ENCODE measurements at regions not wholly inside any gene's neighbourhood (a gene's known extent, or its start where the extent isn't known, plus 50 kb on each side); places are given as distances from the start of the nearest gene placed in this dataset.

DNA sequence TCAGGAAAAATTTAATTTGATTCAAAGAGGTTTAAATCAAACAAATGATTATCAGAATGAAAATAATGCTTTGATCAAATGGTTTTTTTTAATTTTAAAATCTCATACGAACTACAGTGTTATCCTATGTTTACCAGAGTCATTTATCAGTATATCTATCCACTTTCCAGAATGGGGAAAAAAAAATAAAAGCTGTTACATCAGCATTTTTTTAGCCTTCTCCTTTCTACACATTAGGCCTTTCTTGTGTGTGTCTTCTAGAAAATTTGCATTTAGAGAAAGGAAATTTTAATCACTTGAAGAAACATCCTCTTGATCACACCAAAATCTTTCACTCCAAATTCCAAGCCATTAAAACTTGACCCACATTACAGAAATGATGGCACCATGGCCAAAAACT is 608.9 kb upstream of the ID2 start:
- TF ChIP-seq KLF16 (tag by site-specific recombination; IDR thresholded peaks at IDR 0.05) (no peak), HOXA7 (CRISPR knock-in tag; IDR thresholded peaks at IDR 0.05; ENCODE audit: borderline replicate concordance) (no peak), MZF1 (tag by site-specific recombination; IDR thresholded peaks at IDR 0.05; ENCODE audit: borderline replicate concordance) (no peak), MYNN (tag by site-specific recombination; IDR thresholded peaks at IDR 0.05; ENCODE audit: borderline replicate concordance) (no peak), ZNF324 (tag by site-specific recombination; IDR thresholded peaks at IDR 0.05) (no peak), ZBTB1 (tag by site-specific recombination; IDR thresholded peaks at IDR 0.05) (no peak), ZNF426 (tag by site-specific recombination; IDR thresholded peaks at IDR 0.05) (no peak), KLF1 (tag by site-specific recombination; IDR thresholded peaks at IDR 0.05) (no peak), PRDM1 (tag by site-specific recombination; IDR thresholded peaks at IDR 0.05) (no peak)
- TF ChIP-seq, protein P1, sequence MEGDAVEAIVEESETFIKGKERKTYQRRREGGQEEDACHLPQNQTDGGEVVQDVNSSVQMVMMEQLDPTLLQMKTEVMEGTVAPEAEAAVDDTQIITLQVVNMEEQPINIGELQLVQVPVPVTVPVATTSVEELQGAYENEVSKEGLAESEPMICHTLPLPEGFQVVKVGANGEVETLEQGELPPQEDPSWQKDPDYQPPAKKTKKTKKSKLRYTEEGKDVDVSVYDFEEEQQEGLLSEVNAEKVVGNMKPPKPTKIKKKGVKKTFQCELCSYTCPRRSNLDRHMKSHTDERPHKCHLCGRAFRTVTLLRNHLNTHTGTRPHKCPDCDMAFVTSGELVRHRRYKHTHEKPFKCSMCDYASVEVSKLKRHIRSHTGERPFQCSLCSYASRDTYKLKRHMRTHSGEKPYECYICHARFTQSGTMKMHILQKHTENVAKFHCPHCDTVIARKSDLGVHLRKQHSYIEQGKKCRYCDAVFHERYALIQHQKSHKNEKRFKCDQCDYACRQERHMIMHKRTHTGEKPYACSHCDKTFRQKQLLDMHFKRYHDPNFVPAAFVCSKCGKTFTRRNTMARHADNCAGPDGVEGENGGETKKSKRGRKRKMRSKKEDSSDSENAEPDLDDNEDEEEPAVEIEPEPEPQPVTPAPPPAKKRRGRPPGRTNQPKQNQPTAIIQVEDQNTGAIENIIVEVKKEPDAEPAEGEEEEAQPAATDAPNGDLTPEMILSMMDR (tag by site-specific recombination; IDR thresholded peaks at IDR 0.05), result no peak
- TF ChIP-seq, protein P2, sequence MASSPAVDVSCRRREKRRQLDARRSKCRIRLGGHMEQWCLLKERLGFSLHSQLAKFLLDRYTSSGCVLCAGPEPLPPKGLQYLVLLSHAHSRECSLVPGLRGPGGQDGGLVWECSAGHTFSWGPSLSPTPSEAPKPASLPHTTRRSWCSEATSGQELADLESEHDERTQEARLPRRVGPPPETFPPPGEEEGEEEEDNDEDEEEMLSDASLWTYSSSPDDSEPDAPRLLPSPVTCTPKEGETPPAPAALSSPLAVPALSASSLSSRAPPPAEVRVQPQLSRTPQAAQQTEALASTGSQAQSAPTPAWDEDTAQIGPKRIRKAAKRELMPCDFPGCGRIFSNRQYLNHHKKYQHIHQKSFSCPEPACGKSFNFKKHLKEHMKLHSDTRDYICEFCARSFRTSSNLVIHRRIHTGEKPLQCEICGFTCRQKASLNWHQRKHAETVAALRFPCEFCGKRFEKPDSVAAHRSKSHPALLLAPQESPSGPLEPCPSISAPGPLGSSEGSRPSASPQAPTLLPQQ (tag by site-specific recombination; IDR thresholded peaks at IDR 0.05), result no peak
- TF ChIP-seq, protein P3, sequence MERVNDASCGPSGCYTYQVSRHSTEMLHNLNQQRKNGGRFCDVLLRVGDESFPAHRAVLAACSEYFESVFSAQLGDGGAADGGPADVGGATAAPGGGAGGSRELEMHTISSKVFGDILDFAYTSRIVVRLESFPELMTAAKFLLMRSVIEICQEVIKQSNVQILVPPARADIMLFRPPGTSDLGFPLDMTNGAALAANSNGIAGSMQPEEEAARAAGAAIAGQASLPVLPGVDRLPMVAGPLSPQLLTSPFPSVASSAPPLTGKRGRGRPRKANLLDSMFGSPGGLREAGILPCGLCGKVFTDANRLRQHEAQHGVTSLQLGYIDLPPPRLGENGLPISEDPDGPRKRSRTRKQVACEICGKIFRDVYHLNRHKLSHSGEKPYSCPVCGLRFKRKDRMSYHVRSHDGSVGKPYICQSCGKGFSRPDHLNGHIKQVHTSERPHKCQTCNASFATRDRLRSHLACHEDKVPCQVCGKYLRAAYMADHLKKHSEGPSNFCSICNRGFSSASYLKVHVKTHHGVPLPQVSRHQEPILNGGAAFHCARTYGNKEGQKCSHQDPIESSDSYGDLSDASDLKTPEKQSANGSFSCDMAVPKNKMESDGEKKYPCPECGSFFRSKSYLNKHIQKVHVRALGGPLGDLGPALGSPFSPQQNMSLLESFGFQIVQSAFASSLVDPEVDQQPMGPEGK (tag by site-specific recombination; IDR thresholded peaks at IDR 0.05), result no peak
- TF ChIP-seq, protein P4, sequence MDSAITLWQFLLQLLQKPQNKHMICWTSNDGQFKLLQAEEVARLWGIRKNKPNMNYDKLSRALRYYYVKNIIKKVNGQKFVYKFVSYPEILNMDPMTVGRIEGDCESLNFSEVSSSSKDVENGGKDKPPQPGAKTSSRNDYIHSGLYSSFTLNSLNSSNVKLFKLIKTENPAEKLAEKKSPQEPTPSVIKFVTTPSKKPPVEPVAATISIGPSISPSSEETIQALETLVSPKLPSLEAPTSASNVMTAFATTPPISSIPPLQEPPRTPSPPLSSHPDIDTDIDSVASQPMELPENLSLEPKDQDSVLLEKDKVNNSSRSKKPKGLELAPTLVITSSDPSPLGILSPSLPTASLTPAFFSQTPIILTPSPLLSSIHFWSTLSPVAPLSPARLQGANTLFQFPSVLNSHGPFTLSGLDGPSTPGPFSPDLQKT (IDR thresholded peaks at IDR 0.05; ENCODE audit: borderline replicate concordance, low read depth, low read length), result no peak
- TF ChIP-seq, protein P5, sequence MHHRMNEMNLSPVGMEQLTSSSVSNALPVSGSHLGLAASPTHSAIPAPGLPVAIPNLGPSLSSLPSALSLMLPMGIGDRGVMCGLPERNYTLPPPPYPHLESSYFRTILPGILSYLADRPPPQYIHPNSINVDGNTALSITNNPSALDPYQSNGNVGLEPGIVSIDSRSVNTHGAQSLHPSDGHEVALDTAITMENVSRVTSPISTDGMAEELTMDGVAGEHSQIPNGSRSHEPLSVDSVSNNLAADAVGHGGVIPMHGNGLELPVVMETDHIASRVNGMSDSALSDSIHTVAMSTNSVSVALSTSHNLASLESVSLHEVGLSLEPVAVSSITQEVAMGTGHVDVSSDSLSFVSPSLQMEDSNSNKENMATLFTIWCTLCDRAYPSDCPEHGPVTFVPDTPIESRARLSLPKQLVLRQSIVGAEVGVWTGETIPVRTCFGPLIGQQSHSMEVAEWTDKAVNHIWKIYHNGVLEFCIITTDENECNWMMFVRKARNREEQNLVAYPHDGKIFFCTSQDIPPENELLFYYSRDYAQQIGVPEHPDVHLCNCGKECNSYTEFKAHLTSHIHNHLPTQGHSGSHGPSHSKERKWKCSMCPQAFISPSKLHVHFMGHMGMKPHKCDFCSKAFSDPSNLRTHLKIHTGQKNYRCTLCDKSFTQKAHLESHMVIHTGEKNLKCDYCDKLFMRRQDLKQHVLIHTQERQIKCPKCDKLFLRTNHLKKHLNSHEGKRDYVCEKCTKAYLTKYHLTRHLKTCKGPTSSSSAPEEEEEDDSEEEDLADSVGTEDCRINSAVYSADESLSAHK (tag by site-specific recombination; IDR thresholded peaks at IDR 0.05), result no peak
